OCI-LY1 (cell line): ENCODE measurements at regions not wholly inside any gene's neighbourhood (a gene's known extent, or its start where the extent isn't known, plus 50 kb on each side); places are given as distances from the start of the nearest gene placed in this dataset.
"Not testable (repeated sequence)": the region's sequence is repeated elsewhere in the genome, so short reads cannot be mapped to it uniquely, and the experiment has no call there.

Experiments
- H2AFZ ChIP-seq: fragments of 200-600 bp; sonication (generic), shearing (Covaris generic); 2 replicates; pipeline ENCODE4 v1.6.0; 2014; ENCODE audit warnings: antibody characterized with exemption, mild to moderate bottlenecking, low read length
- H3F3A ChIP-seq: fragments of 200-600 bp; sonication (generic), shearing (Covaris generic); 2 replicates; pipeline ENCODE4 v1.6.0; 2014; ENCODE audit warnings: mild to moderate bottlenecking, antibody characterized with exemption, low read length, moderate library complexity; ENCODE audit not compliant: insufficient read depth
- H3K27ac ChIP-seq: fragments of 200-600 bp; sonication (generic); 2 replicates; pipeline ENCODE4 v1.5.1; 2014; ENCODE audit warnings: low read length, mixed run types, mild to moderate bottlenecking, low read depth; ENCODE audit not compliant: poor library complexity, severe bottlenecking
- H3K27me3 ChIP-seq: fragments of 200-600 bp; sonication (generic); 2 replicates; pipeline ENCODE4 v1.6.0; 2014; ENCODE audit warnings: antibody characterized with exemption, mild to moderate bottlenecking, low read length, moderate library complexity; ENCODE audit not compliant: insufficient read depth
- H3K36me3 ChIP-seq: fragments of 200-600 bp; sonication (generic); 2 replicates; pipeline ENCODE4 v1.6.1; 2014; ENCODE audit warnings: mild to moderate bottlenecking, antibody characterized with exemption, low read length, moderate library complexity, mixed read lengths; ENCODE audit not compliant: insufficient read depth
- H3K4me1 ChIP-seq: fragments of 200-600 bp; sonication (generic); 2 replicates; pipeline ENCODE4 v1.5.1; 2014; ENCODE audit warnings: mild to moderate bottlenecking, low read length, moderate library complexity; ENCODE audit not compliant: insufficient read depth, severe bottlenecking
- H3K4me2 ChIP-seq: fragments of 200-600 bp; sonication (generic), shearing (Covaris generic); 2 replicates; pipeline ENCODE4 v1.6.1; 2014; ENCODE audit warnings: low read length
- H3K4me3 ChIP-seq: fragments of 200-600 bp; sonication (generic); 2 replicates; pipeline ENCODE4 v1.5.1; 2014; ENCODE audit warnings: low read length, low read depth, mild to moderate bottlenecking, mixed read lengths; ENCODE audit not compliant: poor library complexity, severe bottlenecking
- H3K79me2 ChIP-seq: fragments of 200-600 bp; shearing (Covaris generic); 2 replicates; pipeline ENCODE4 v1.6.1; 2016; ENCODE audit warnings: mixed run types, low read length, mixed read lengths; ENCODE audit not compliant: insufficient read depth
- H3K9ac ChIP-seq: fragments of 200-600 bp; sonication (generic), shearing (Covaris generic); 2 replicates; pipeline ENCODE4 v1.6.1; 2014; ENCODE audit warnings: mild to moderate bottlenecking, low read length, mixed read lengths
- H3K9me2 ChIP-seq: fragments of 200-600 bp; sonication (generic), shearing (Covaris generic); 2 replicates; pipeline ENCODE4 v1.6.1; 2014; ENCODE audit warnings: low read depth, mild to moderate bottlenecking, low read length, mixed read lengths
- H3K9me3 ChIP-seq: fragments of 200-600 bp; shearing (Covaris generic); 2 replicates; pipeline ENCODE4 v1.6.1; 2014; ENCODE audit warnings: low read length, mixed read lengths
- H4K20me1 ChIP-seq: fragments of 200-600 bp; sonication (generic), shearing (Covaris generic); 2 replicates; pipeline ENCODE4 v1.6.0; 2016; ENCODE audit warnings: mild to moderate bottlenecking, low read length; ENCODE audit not compliant: insufficient read depth
- EZH2 ChIP-seq: fragments of 200-600 bp; sonication (generic), shearing (Covaris generic); IDR thresholded peaks from 2 replicates; pipeline ENCODE4 v1.8.0; 2017; ENCODE audit warnings: borderline replicate concordance, mixed run types, mild to moderate bottlenecking, antibody characterized with exemption, low read length, moderate library complexity, mixed read lengths
- TF ChIP-seq, protein P1 (sequence below): fragments of 200-600 bp; sonication (generic), shearing (Covaris generic); IDR thresholded peaks from 2 replicates; pipeline ENCODE4 v1.5.1; 2017; ENCODE audit warnings: mild to moderate bottlenecking, antibody characterized with exemption, low read length, moderate library complexity, mixed read lengths

DNA sequence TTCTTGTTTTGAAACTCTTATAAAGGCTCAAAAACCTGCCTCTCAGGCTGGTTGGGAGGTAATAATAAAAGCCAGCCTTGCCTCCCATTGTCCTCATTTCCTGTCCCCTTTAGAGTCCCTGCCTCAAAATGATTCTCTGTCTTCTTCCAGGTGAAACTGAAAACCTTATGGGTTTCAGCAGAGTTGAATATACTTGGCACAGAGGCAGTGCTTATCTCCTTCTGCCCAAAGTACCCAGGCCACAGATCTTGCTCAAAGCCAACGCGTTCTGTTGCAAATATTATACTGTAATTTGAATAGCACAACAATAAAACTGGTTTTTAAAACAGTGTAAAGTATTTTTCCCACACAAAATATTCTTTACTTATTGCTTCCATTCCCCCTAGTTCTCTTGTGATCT, 183.1 kb upstream of the GIMD1 start:
- Histone ChIP-seq H3K9ac (no peak overlapping the region), H3F3A (no peaks in the 10 kb centered on the region), H3K79me2 (no peaks in the 10 kb centered on the region), H3K27ac (no peak overlapping the region), H2AFZ (no peak overlapping the region), H3K27me3 (no peaks in the 10 kb centered on the region), H3K4me3 (no peak overlapping the region), H4K20me1 (no peaks in the 10 kb centered on the region), H3K9me3 (no peaks in the 10 kb centered on the region), H3K9me2 (no peaks in the 10 kb centered on the region), H3K36me3 (no peaks in the 10 kb centered on the region), H3K4me2 (no peak overlapping the region), H3K4me1 (no peaks in the 10 kb centered on the region)
- TF ChIP-seq, protein P1, sequence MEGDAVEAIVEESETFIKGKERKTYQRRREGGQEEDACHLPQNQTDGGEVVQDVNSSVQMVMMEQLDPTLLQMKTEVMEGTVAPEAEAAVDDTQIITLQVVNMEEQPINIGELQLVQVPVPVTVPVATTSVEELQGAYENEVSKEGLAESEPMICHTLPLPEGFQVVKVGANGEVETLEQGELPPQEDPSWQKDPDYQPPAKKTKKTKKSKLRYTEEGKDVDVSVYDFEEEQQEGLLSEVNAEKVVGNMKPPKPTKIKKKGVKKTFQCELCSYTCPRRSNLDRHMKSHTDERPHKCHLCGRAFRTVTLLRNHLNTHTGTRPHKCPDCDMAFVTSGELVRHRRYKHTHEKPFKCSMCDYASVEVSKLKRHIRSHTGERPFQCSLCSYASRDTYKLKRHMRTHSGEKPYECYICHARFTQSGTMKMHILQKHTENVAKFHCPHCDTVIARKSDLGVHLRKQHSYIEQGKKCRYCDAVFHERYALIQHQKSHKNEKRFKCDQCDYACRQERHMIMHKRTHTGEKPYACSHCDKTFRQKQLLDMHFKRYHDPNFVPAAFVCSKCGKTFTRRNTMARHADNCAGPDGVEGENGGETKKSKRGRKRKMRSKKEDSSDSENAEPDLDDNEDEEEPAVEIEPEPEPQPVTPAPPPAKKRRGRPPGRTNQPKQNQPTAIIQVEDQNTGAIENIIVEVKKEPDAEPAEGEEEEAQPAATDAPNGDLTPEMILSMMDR = no peak
- TF ChIP-seq EZH2 = no peak

DNA sequence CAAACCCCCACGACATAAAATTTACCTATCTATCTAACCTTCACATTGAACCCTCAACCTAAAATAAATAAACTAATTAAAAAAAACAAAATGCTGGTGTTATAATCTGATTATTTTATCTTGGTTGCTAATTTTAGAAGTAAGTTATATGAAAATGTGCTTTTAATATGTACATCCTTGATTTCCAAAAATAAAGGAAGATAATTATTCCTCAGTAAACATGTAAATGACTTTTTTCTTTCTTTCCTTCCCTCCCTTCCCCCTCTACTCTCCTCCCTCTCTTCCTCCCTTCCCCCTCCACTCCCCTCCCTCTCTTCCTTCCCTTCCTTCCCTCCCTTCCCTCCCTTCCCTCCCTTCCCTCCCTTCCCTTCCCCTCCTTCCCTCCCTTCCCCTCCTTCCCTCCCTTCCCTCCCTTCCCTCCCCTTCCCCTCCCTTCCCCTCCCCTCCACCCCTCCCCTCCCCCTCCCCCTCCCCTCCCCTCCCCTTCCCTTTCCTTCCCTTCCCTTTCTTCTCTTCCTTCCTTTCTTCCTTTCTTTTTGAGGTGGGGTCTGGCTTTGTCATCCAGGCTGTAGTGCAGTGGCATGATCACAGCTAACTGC, 180.0 kb upstream of the GIMD1 start:
- no peak overlapping the region for H3K4me3 ChIP-seq
- no peaks in the 10 kb centered on the region for H3K79me2 ChIP-seq
- H3K9ac ChIP-seq = no peak overlapping the region
- H2AFZ ChIP-seq = no peak overlapping the region
- H3K36me3 ChIP-seq = no peaks in the 10 kb centered on the region
- no peak overlapping the region for H3K4me2 ChIP-seq
- no peaks in the 10 kb centered on the region for H3K9me2 ChIP-seq
- H3K27me3 ChIP-seq = no peaks in the 10 kb centered on the region
- H4K20me1 ChIP-seq = no peaks in the 10 kb centered on the region
- no peak overlapping the region for H3K27ac ChIP-seq
- H3K4me1 ChIP-seq = no peaks in the 10 kb centered on the region
- H3K9me3 ChIP-seq = no peaks in the 10 kb centered on the region
- no peaks in the 10 kb centered on the region for H3F3A ChIP-seq
- TF ChIP-seq, protein P1 = no peak
- TF ChIP-seq EZH2 = no peak

DNA sequence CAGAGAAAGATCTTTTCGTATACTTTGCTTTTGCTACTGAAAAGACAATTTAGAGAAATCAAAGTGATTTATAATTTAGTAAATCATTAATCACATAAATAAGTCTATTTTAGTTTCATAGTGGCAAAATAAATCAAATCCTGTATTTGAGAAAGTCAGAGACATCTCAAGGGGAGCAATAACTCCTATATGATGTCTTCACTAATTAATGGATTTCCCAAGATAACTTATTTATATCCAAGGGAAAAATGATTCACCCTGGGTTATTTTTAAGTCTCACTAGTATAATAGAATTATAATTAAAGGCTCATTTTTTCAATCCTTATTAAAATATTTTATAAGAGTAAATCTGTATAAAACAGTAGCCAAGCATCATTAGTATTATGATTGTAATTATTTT, 177.8 kb upstream of the GIMD1 start:
- Histone ChIP-seq H3K9ac (no peak overlapping the region), H3K4me2 (no peak overlapping the region), H3K9me3 (no peaks in the 10 kb centered on the region), H3K4me1 (no peaks in the 10 kb centered on the region), H4K20me1 (no peaks in the 10 kb centered on the region), H3K9me2 (no peaks in the 10 kb centered on the region), H3K79me2 (no peaks in the 10 kb centered on the region), H3K4me3 (no peak overlapping the region), H3K27me3 (no peaks in the 10 kb centered on the region), H3F3A (no peaks in the 10 kb centered on the region), H2AFZ (no peak overlapping the region), H3K27ac (no peak overlapping the region), H3K36me3 (no peaks in the 10 kb centered on the region)
- TF ChIP-seq, protein P1 = no peak

DNA sequence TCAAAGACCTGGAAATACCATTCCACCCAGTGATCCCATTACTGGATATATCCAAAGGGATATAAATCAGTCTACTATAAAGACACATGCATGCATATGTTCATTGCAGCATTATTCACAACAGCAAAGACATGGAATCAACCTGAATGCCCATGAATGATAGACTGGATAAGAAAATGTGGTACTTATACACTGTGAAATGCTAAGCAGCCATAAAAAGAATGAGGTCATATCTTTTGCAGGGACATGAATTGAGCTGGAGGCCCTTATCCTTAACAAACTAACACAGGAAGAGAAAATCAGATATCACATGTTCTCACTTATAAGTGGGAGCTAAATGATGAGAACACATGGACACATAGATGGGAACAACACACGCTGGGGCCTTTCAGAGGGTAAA, 174.0 kb upstream of the GIMD1 start:
- H3K4me2 ChIP-seq, H3F3A ChIP-seq, H3K27me3 ChIP-seq, H3K9ac ChIP-seq, H3K79me2 ChIP-seq, H3K9me2 ChIP-seq, H4K20me1 ChIP-seq, H3K36me3 ChIP-seq, H2AFZ ChIP-seq, H3K9me3 ChIP-seq, H3K4me3 ChIP-seq, H3K4me1 ChIP-seq, H3K27ac ChIP-seq: not testable (repeated sequence)
